Sigmoid colon (tissue), 6 donors: ENCODE measurements at regions not wholly inside any gene's neighbourhood (a gene's known extent, or its start where the extent isn't known, plus 50 kb on each side); places are given as distances from the start of the nearest gene placed in this dataset.

Experiments
- DNase-seq: peaks from one replicate; pipeline ENCODE4 v3.0.0-alpha.2; 2019
- H3K27ac ChIP-seq, 4 donors: fragments of 200-600 bp; sonication (generic); one replicate each; pipeline ENCODE4 v1.5.1; 2016 to 2019; ENCODE audit warnings: mild to moderate bottlenecking in 1 of 4
- H3K27me3 ChIP-seq, 3 donors: fragments of 200-600 bp; sonication (generic); one replicate each; pipeline ENCODE4 v1.5.1; 2019; ENCODE audit warnings: mild to moderate bottlenecking in 1 of 3
- H3K36me3 ChIP-seq, 4 donors: fragments of 200-600 bp; sonication (generic); one replicate each; pipeline ENCODE4 v1.5.1; 2016 to 2019
- H3K4me1 ChIP-seq, 4 donors: fragments of 200-600 bp; sonication (generic); one replicate each; pipeline ENCODE4 v1.5.1; 2017 to 2019
- H3K4me3 ChIP-seq, 4 donors: fragments of 200-600 bp; sonication (generic); one replicate each; pipeline ENCODE4 v1.5.1; 2017 to 2019; ENCODE audit warnings: mild to moderate bottlenecking in 2 of 4, moderate library complexity in 1 of 4
- H3K9me3 ChIP-seq, 4 donors: fragments of 200-600 bp in 3 of 4; sonication (generic) in 3 of 4; one replicate each; pipeline versions ENCODE4 v1.5.1 to v1.6.1; 2013 to 2019
- EP300 ChIP-seq, 4 donors: sonication (generic); formaldehyde crosslinking; IDR thresholded peaks; one replicate each; pipeline ENCODE4 v1.6.1; 2017; ENCODE audit warnings: antibody characterized with exemption in 4 of 4
- POLR2A ChIP-seq, 2 donors: fragments of 450-650 bp; IDR thresholded peaks; one replicate each; pipeline ENCODE4 v1.6.1; 2016; ENCODE audit warnings: antibody characterized with exemption in 2 of 2, mild to moderate bottlenecking in 2 of 2, moderate library complexity in 2 of 2
- POLR2AphosphoS5 ChIP-seq, 4 donors: sonication (generic); formaldehyde crosslinking; IDR thresholded peaks; one replicate each; pipeline ENCODE4 v1.6.1; 2017; ENCODE audit warnings: antibody characterized with exemption in 4 of 4
- WGBS, 2 donors: extraction: QIAGEN DNeasy Blood & Tissue Kit; methylation state at CpG; one replicate each; pipeline ENCODE4 v1.1.7; 2013; 5-methylcytosine and 5-hydroxymethylcytosine counted together
- intact Hi-C: fragments of 100-400 bp; cut with DNase I; formaldehyde crosslinking; loops from one replicate; pipeline ENCODE4 v1.15.1; 2023
- small RNA-seq, 3 donors: library from RNA; depleted of rRNA; stranded (forward); fragments of <200 nt; gene quantifications; one replicate each; pipeline ENCODE3, GENCODE V24; 2016
- TF ChIP-seq, protein P1 (sequence below), 4 experiments: fragments of 450-650 bp in 3 of 4; fragments of 200-600 bp in 1 of 4; IDR thresholded peaks; one replicate each; pipeline ENCODE4 v1.5.1; 2016 to 2019; ENCODE audit warnings: antibody characterized with exemption in 4 of 4, mild to moderate bottlenecking in 3 of 4, moderate library complexity in 2 of 4
- donor health status: healthy with polysubstance abuse.
- donor health status: healthy.

DNA sequence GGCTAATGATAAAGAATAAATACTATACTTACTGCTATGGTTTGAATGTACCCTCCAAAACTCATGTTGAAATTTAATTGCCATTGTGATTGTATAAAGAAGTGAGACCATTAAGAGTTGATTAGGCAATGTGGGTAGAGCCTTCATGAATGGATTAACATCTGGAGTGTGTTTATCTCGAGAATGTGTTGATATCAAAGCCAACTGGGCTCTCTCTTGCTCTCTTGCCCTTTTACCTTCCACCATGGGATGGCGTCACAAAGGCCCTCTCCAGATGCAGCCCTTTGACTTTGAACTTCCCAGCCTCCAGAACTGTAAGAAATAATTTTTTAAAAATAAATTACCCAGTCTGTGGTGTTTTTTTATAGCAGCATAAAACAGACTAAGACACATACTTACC is 50.1 kb upstream of the GHITM start:
- DNase-seq, result no peak
- Histone ChIP-seq H3K9me3 (peaks cover 0 to 5% (median 0%) of the 10 kb centered on the region in 4 donors), H3K4me1 (no peaks in the 10 kb centered on the region), H3K4me3 (no peak overlapping the region), H3K27ac (no peak overlapping the region), H3K27me3 (no peaks in the 10 kb centered on the region), H3K36me3 (no peaks in the 10 kb centered on the region)
- intact Hi-C loops, result no loop called here
- WGBS, 2 donors, result 63 to 73% methylated on average over 2 of the region's 2 CpGs
- no peak for TF ChIP-seq EP300 (IDR thresholded peaks at IDR 0.05)
- TF ChIP-seq POLR2AphosphoS5 (IDR thresholded peaks at IDR 0.05), result no peak
- TF ChIP-seq, protein P1, sequence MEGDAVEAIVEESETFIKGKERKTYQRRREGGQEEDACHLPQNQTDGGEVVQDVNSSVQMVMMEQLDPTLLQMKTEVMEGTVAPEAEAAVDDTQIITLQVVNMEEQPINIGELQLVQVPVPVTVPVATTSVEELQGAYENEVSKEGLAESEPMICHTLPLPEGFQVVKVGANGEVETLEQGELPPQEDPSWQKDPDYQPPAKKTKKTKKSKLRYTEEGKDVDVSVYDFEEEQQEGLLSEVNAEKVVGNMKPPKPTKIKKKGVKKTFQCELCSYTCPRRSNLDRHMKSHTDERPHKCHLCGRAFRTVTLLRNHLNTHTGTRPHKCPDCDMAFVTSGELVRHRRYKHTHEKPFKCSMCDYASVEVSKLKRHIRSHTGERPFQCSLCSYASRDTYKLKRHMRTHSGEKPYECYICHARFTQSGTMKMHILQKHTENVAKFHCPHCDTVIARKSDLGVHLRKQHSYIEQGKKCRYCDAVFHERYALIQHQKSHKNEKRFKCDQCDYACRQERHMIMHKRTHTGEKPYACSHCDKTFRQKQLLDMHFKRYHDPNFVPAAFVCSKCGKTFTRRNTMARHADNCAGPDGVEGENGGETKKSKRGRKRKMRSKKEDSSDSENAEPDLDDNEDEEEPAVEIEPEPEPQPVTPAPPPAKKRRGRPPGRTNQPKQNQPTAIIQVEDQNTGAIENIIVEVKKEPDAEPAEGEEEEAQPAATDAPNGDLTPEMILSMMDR (IDR thresholded peaks at IDR 0.05), result no peak
- TF ChIP-seq POLR2A (IDR thresholded peaks at IDR 0.05), result no peak

Small RNAs in the stretch of these regions (small RNA-seq; reads per million reads assigned to genes)
- 0 reads per million in 3 donors for gene RNU1-65P
- gene RNU6-129P, result 0 reads per million in 3 donors
- gene RNU6-478P, result 0 reads per million in 3 donors
